ENCODE measurements at regions not wholly inside any gene's neighbourhood (a gene's known extent, or its start where the extent isn't known, plus 50 kb on each side); places are given as distances from the start of the nearest gene placed in this dataset.

DNA sequence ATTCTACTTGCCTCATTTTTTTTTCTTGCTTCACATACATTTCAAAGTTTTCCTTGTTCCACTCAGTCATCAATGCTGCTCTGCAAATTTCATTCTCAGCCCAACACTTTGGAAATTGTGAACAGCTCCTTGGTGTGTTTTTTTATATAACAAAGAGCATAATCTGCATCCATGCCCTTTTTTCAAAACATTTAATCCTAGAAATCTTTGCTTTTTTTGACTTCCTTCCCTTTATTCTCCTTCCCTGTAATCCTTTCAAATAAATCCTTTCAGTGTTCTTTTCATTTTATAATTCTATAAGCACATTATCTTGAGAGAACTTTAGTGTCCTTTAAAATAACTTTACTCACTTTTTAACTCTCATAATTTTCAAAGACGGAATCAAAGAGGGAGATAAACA, 1150.8 kb downstream of the SI start:
- no peak for DNase-seq
- WGBS, 2 donors, result 36 to 63% methylated on average over 1 of the region's 1 CpG
- TF ChIP-seq CTCF (IDR thresholded peaks at IDR 0.05), result no peak
- TF ChIP-seq EP300 (IDR thresholded peaks at IDR 0.05), result no peak
- no peak for TF ChIP-seq POLR2A (IDR thresholded peaks at IDR 0.05)
- no peak for TF ChIP-seq POLR2AphosphoS5 (IDR thresholded peaks at IDR 0.05)

DNA sequence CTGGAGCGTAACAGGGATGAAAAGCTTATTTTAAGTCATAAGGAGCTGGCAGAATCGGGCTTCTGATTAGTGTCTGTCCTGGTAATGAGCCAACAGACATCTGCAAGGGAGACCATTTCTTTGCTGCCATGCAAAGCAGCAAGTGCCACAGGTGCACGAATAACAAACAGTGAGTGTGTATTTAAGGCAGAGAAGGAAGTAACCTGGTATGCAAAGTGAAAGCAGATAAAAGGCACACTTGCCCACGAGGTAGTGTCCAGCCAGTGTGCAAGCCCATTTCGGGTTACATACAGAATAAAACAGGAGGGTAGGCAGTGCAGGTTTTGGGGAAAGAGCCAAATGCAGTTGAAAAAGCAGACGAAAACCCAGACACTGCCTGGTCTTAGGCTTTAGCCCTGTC, 1153.7 kb downstream of the SI start:
- H3K4me1 ChIP-seq, result no peaks in the 10 kb centered on the region
- no peak overlapping the region for H3K4me3 ChIP-seq
- 48 to 67% methylated on average over 6 of the region's 6 CpGs for WGBS, 2 donors
- no peaks in the 10 kb centered on the region for H3K9me3 ChIP-seq
- no peaks in the 10 kb centered on the region for H3K27me3 ChIP-seq
- ATAC-seq (ENCODE audit: low FRiP score in 2 of 2) (no peak), DNase-seq (no peak)
- H3K36me3 ChIP-seq, result no peaks in the 10 kb centered on the region
- no peak for TF ChIP-seq POLR2A (IDR thresholded peaks at IDR 0.05)
- TF ChIP-seq EP300 (IDR thresholded peaks at IDR 0.05), result no peak
- no peak for TF ChIP-seq POLR2AphosphoS5 (IDR thresholded peaks at IDR 0.05)
- TF ChIP-seq CTCF (IDR thresholded peaks at IDR 0.05), result no peak
- no peak overlapping the region for H3K27ac ChIP-seq

More for the DNA sequence above, 1150.8 kb downstream of the SI start:
- ATAC-seq (ENCODE audit: low FRiP score in 2 of 2), result no peak
- Histone ChIP-seq H3K27me3 (no peaks in the 10 kb centered on the region), H3K36me3 (no peaks in the 10 kb centered on the region), H3K9me3 (no peaks in the 10 kb centered on the region), H3K4me3 (no peak overlapping the region), H3K27ac (no peak overlapping the region), H3K4me1 (no peaks in the 10 kb centered on the region)

DNA sequence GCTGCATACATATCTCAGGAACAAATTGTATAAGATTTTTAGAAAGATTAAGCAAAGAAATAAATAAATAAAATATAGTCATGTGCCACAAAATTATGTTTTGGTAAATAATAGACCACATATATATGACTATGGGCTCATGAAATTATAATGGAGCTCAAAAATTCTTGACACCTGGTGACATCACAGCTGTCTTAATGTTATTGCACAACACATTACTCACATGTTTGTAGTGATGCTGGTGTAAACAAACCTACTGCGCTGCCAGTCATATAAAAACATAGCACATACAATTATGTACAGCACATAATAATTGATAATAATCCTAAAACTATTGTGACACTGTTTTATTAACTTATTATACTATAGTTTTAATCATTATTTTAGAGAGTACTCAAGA, 1159.1 kb downstream of the SI start:
- DNase-seq, result no peak
- H3K4me3 ChIP-seq, result no peak overlapping the region
- WGBS, 2 donors, result 81 to 91% methylated on average over 1 of the region's 1 CpG
- no peaks in the 10 kb centered on the region for H3K9me3 ChIP-seq
- no peak overlapping the region for H3K27ac ChIP-seq
- H3K36me3 ChIP-seq, result no peaks in the 10 kb centered on the region
- no peak for TF ChIP-seq POLR2AphosphoS5 (IDR thresholded peaks at IDR 0.05)
- TF ChIP-seq EP300 (IDR thresholded peaks at IDR 0.05), result no peak
- TF ChIP-seq POLR2A (IDR thresholded peaks at IDR 0.05), result no peak
- TF ChIP-seq CTCF (IDR thresholded peaks at IDR 0.05), result no peak
- no peaks in the 10 kb centered on the region for H3K4me1 ChIP-seq
- no peaks in the 10 kb centered on the region for H3K27me3 ChIP-seq
- no peak for ATAC-seq (ENCODE audit: low FRiP score in 2 of 2)

DNA sequence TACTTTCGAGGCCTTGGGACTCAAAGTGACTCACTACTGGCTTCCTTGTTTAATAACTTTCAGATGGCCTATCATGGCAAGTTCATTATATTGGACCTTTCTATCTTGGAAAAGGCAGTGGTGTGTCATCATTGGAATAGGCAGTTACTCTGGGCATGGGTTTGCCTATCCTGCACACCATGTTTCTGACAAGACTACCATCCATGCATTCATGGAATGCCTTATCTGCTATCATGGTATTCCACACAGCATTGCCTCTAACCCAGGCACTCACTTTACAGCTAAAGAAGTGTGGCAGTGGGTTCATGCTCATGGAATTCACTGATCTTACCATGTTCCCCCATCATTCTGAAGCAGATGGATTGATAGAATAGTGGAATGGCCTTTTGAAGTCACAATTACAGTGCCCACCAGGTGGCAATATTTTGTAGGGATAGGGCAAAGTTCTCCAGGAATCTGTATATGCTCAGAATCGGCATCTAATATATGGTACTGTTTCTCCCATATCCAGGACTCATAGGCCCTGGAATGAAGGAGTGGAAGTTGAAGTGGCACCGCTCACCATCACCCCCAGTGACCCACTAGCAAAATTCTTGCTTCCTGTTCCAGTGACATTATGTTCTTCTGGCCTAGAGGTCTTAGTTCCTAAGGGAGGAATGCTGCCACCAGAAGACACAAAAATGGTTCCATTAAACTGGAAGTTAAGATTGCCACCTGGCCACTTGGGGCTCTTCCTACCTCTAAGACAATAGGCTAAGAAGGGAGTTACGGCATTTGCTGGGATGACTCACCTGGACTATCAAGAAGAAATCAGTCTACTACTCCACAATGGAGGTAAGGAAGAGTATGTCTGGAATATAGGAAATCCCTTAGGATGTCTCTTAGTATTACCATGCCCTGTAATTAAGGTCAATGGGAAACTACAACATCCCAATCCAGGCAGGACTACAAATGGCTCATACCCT, 1161.4 kb downstream of the SI start:
- WGBS, 2 donors, result 84 to 86% methylated on average over 4 of the region's 4 CpGs
- no peaks in the 10 kb centered on the region for H3K4me1 ChIP-seq
- no peaks in the 10 kb centered on the region for H3K27me3 ChIP-seq
- ATAC-seq (ENCODE audit: low FRiP score in 2 of 2) (no peak), DNase-seq (no peak)
- no peak overlapping the region for H3K27ac ChIP-seq
- TF ChIP-seq POLR2A (IDR thresholded peaks at IDR 0.05), result no peak
- TF ChIP-seq CTCF (IDR thresholded peaks at IDR 0.05), result peak in 2 of 6 experiments; percentile 19 to 23
- H3K9me3 ChIP-seq, result no peaks in the 10 kb centered on the region
- H3K4me3 ChIP-seq, result no peak overlapping the region
- H3K36me3 ChIP-seq, result no peaks in the 10 kb centered on the region

- WGBS, 2 donors, result 85 to 86% methylated on average over 2 of the region's 2 CpGs
- Histone ChIP-seq H3K36me3 (no peaks in the 10 kb centered on the region), H3K4me3 (no peak overlapping the region), H3K9me3 (no peaks in the 10 kb centered on the region), H3K27me3 (no peaks in the 10 kb centered on the region), H3K27ac (no peak overlapping the region), H3K4me1 (no peaks in the 10 kb centered on the region)
- TF ChIP-seq EP300 (IDR thresholded peaks at IDR 0.05) (no peak), POLR2A (IDR thresholded peaks at IDR 0.05) (no peak), POLR2AphosphoS5 (IDR thresholded peaks at IDR 0.05) (no peak), CTCF (IDR thresholded peaks at IDR 0.05) (no peak)
- no peak for DNase-seq
- no peak for ATAC-seq (ENCODE audit: low FRiP score in 2 of 2)
Measured at GRCh38 chr3:163915280-163915679, 1163.0 kb downstream of the SI start.
